Neural cell (in vitro differentiated cells): ENCODE measurements at regions not wholly inside any gene's neighbourhood (a gene's known extent, or its start where the extent isn't known, plus 50 kb on each side); places are given as distances from the start of the nearest gene placed in this dataset.
A peak's percentile ranks its signal among the peaks of the same experiment; 100 is the strongest.

ENCODE experiments used
- H2AFZ ChIP-seq: fragments of 200-600, 300-800 bp; sonication (generic), shearing (Covaris generic); 2 replicates; pipeline ENCODE4 v1.6.0; 2014; ENCODE audit warnings: low read depth, mild to moderate bottlenecking, antibody characterized with exemption, low read length, moderate library complexity
- H3F3A ChIP-seq: fragments of 200-600 bp; shearing (Covaris generic); 2 replicates; pipeline ENCODE4 v1.6.1; 2016; ENCODE audit warnings: mild to moderate bottlenecking, moderate library complexity, mixed read lengths, antibody characterized with exemption, low read length; ENCODE audit not compliant: insufficient read depth, poor library complexity, severe bottlenecking
- H3K27ac ChIP-seq: fragments of 200-600, 300-800 bp; sonication (generic), shearing (Covaris generic); 2 replicates; pipeline ENCODE4 v1.5.1; 2014; ENCODE audit warnings: mild to moderate bottlenecking, low read length, moderate library complexity
- H3K27me3 ChIP-seq: fragments of 300-800, 200-600 bp; sonication (generic), shearing (Covaris generic); 2 replicates; pipeline ENCODE4 v1.6.0; 2014; ENCODE audit warnings: mild to moderate bottlenecking, low read depth, low read length, moderate library complexity; ENCODE audit not compliant: insufficient read depth
- H3K36me3 ChIP-seq: fragments of 300-800, 200-600 bp; sonication (generic), shearing (Covaris generic); 2 replicates; pipeline ENCODE4 v1.5.1; 2014; ENCODE audit warnings: mild to moderate bottlenecking, antibody characterized with exemption, low read length, moderate library complexity; ENCODE audit not compliant: insufficient read depth
- H3K4me2 ChIP-seq: fragments of 300-800, 200-600 bp; sonication (generic), shearing (Covaris generic); 2 replicates; pipeline ENCODE4 v1.6.0; 2014; ENCODE audit warnings: mild to moderate bottlenecking, low read length
- H3K4me3 ChIP-seq: fragments of 300-800, 200-600 bp; sonication (generic), shearing (Covaris generic); 2 replicates; pipeline ENCODE4 v1.5.1; 2014; ENCODE audit warnings: mild to moderate bottlenecking, low read length, moderate library complexity
- H3K79me2 ChIP-seq: fragments of 200-600 bp; shearing (Covaris generic); replicated peaks from 2 replicates; pipeline ENCODE4 v1.6.0; 2014; ENCODE audit warnings: mild to moderate bottlenecking, low read length, moderate library complexity; ENCODE audit not compliant: insufficient read depth
- H3K9ac ChIP-seq: fragments of 300-800, 200-600 bp; sonication (generic), shearing (Covaris generic); 2 replicates; pipeline ENCODE4 v1.6.1; 2016; ENCODE audit warnings: mild to moderate bottlenecking, low read length, mixed read lengths
- H3K9me2 ChIP-seq: fragments of 200-600 bp; shearing (Covaris generic); 2 replicates; pipeline ENCODE4 v1.6.1; 2016; ENCODE audit warnings: mild to moderate bottlenecking, low read length, mixed read lengths; ENCODE audit not compliant: insufficient read depth
- H3K9me3 ChIP-seq: fragments of 200-600, 300-800 bp; sonication (generic), shearing (Covaris generic); 2 replicates; pipeline ENCODE4 v1.6.1; 2016; ENCODE audit warnings: mild to moderate bottlenecking, mixed run types, low read length, moderate library complexity, mixed read lengths
- H4K20me1 ChIP-seq: fragments of 200-600 bp; shearing (Covaris generic); 2 replicates; pipeline ENCODE4 v1.6.1; 2016; ENCODE audit warnings: mild to moderate bottlenecking, mixed run types; ENCODE audit not compliant: insufficient read depth
- CTCF ChIP-seq: fragments of 450-650 bp; IDR thresholded peaks from 2 replicates; pipeline ENCODE4 v1.5.1; 2014; ENCODE audit warnings: antibody characterized with exemption, mild to moderate bottlenecking, moderate library complexity; ENCODE audit not compliant: poor library complexity, severe bottlenecking
- EP300 ChIP-seq: fragments of 450-650 bp; conservative IDR thresholded peaks from 2 replicates; pipeline ENCODE4 v1.6.1; 2014; ENCODE audit warnings: antibody characterized with exemption, mild to moderate bottlenecking, moderate library complexity; ENCODE audit not compliant: poor library complexity, severe bottlenecking
- EZH2 ChIP-seq: fragments of 200-600, 300-800 bp; shearing (Covaris generic), sonication (generic); IDR thresholded peaks from 2 replicates; pipeline ENCODE4 v1.6.1; 2014; ENCODE audit warnings: antibody characterized with exemption, low read length, borderline replicate concordance, mild to moderate bottlenecking; ENCODE audit not compliant: insufficient read depth, poor library complexity, severe bottlenecking
- MXI1 ChIP-seq: fragments of 450-650 bp; conservative IDR thresholded peaks from 2 replicates; pipeline ENCODE4 v1.6.1; 2014; ENCODE audit warnings: antibody characterized with exemption, mild to moderate bottlenecking; ENCODE audit not compliant: poor library complexity, severe bottlenecking
- POLR2AphosphoS5 ChIP-seq: IDR thresholded peaks from 2 replicates; pipeline ENCODE4 v1.6.1; 2012
- RAD21 ChIP-seq: fragments of 450-650 bp; conservative IDR thresholded peaks from 2 replicates; pipeline ENCODE4 v1.6.1; 2014; ENCODE audit warnings: antibody characterized with exemption, mild to moderate bottlenecking, moderate library complexity
- REST ChIP-seq: IDR thresholded peaks from 2 replicates; pipeline ENCODE4 v1.6.1; 2012; ENCODE audit warnings: borderline replicate concordance
- SMC3 ChIP-seq: fragments of 450-650 bp; conservative IDR thresholded peaks from 2 replicates; pipeline ENCODE4 v1.6.1; 2014; ENCODE audit warnings: antibody characterized with exemption, mild to moderate bottlenecking, moderate library complexity; ENCODE audit not compliant: poor library complexity
- TAF1 ChIP-seq: IDR thresholded peaks from 2 replicates; pipeline ENCODE4 v1.6.1; 2012; ENCODE audit warnings: low read depth

- no peak for TF ChIP-seq RAD21
- TF ChIP-seq EP300 = no peak
- TF ChIP-seq SMC3 = no peak
- TF ChIP-seq REST = no peak
- no peak for TF ChIP-seq MXI1
- no peak for TF ChIP-seq TAF1
- TF ChIP-seq EZH2 = no peak
- TF ChIP-seq POLR2AphosphoS5 = no peak
- no peak for TF ChIP-seq CTCF
- Histone ChIP-seq H3K36me3 (no peaks in the 10 kb centered on the region), H2AFZ (no peak overlapping the region), H3K27me3 (no peaks in the 10 kb centered on the region), H3K4me3 (no peak overlapping the region), H4K20me1 (no peaks in the 10 kb centered on the region), H3K79me2 (no peaks in the 10 kb centered on the region), H3F3A (no peaks in the 10 kb centered on the region), H3K9me3 (no peaks in the 10 kb centered on the region), H3K27ac (no peak overlapping the region), H3K9ac (no peak overlapping the region), H3K9me2 (no peaks in the 10 kb centered on the region), H3K4me2 (no peak overlapping the region)
Measured at GRCh38 chr13:31946091-31946770, 85.3 kb upstream of the FRY start.

- H3K9me2 ChIP-seq = no peaks in the 10 kb centered on the region
- H3K27ac ChIP-seq = no peak overlapping the region
- H3K4me2 ChIP-seq = no peak overlapping the region
- no peaks in the 10 kb centered on the region for H3K27me3 ChIP-seq
- TF ChIP-seq EZH2 (no peak), SMC3 (no peak), RAD21 (peak; percentile 17), TAF1 (no peak), MXI1 (no peak), EP300 (no peak), CTCF (no peak), POLR2AphosphoS5 (no peak), REST (no peak)
- no peaks in the 10 kb centered on the region for H4K20me1 ChIP-seq
- H3K9ac ChIP-seq = no peak overlapping the region
- H3K79me2 ChIP-seq = no peaks in the 10 kb centered on the region
- H3K9me3 ChIP-seq = no peaks in the 10 kb centered on the region
- H3K36me3 ChIP-seq = no peaks in the 10 kb centered on the region
- H2AFZ ChIP-seq = no peak overlapping the region
- no peaks in the 10 kb centered on the region for H3F3A ChIP-seq
- H3K4me3 ChIP-seq = no peak overlapping the region
Measured at GRCh38 chr13:31947105-31947504, 84.5 kb upstream of the FRY start.
